ENCODE measurements at regions not wholly inside any gene's neighbourhood (a gene's known extent, or its start where the extent isn't known, plus 50 kb on each side); places are given as distances from the start of the nearest gene placed in this dataset.

DNA sequence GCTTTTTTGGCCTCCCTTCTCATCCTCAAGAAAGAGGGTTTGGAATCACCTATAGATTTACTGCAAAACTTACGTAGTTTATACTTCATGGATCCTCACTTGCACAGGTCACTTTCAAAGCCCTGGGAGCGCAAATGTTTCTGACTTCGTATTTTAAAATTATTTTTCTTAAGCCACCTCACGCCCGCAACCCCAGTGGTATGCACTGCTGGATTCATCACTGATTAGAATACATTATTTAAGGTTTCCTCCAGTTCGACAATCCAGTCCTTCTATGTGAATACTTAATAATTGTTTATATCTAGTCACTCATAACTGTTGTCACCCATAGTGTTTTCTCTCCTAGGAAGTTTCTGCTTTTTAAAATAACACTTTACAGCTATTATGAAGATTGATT is 339.9 kb downstream of the CHL1 start:
- H3K27ac Mint-ChIP-seq: no peak overlapping the region
- H3K4me1 Mint-ChIP-seq (ENCODE audit: unreplicated experiment): peaks cover 7% of the 10 kb centered on the region

DNA sequence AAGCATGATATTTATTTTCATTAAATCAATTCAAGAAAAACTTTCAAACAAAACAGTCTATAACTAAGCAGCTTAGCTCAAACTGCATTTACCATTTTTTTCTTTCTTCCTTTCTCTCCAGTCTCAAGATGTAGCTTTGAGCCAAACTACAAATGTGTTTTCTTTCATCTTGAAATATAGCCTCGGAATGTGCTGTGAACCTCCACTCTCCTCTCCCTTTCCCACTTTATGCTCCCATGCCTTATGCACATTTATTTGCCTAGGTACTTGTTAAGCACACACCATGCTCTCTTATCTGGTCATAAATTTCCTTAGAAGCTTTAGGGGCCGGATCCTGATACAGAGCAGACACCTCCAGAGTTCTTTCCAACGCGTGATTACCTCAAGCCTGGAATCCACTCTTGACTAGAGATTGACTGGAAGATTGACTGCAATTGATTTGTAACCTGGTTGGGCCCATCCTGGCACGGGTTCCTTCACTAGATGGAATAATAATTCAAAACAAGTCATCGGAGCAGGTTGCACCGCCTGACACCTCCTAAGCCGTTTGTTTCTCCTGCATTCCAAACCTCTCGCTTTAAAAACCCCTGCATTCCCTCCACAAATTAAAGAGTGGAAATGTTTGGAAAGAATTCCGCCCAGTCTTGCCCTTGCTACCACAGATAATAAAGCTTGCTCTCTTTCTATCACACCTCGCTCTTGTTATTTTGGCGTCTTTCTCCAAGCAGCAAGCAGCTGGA is 344.7 kb downstream of the CHL1 start:
- no peak overlapping the region for H3K27ac Mint-ChIP-seq
- no peaks in the 10 kb centered on the region for H3K36me3 Mint-ChIP-seq
- no peak for DNase-seq (ENCODE audit: extremely low spot score, unreplicated experiment)
- TF ChIP-seq, protein P1, sequence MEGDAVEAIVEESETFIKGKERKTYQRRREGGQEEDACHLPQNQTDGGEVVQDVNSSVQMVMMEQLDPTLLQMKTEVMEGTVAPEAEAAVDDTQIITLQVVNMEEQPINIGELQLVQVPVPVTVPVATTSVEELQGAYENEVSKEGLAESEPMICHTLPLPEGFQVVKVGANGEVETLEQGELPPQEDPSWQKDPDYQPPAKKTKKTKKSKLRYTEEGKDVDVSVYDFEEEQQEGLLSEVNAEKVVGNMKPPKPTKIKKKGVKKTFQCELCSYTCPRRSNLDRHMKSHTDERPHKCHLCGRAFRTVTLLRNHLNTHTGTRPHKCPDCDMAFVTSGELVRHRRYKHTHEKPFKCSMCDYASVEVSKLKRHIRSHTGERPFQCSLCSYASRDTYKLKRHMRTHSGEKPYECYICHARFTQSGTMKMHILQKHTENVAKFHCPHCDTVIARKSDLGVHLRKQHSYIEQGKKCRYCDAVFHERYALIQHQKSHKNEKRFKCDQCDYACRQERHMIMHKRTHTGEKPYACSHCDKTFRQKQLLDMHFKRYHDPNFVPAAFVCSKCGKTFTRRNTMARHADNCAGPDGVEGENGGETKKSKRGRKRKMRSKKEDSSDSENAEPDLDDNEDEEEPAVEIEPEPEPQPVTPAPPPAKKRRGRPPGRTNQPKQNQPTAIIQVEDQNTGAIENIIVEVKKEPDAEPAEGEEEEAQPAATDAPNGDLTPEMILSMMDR (conservative IDR thresholded peaks at IDR 0.05): no peak
- no peak overlapping the region for H3K4me3 Mint-ChIP-seq
- no peaks in the 10 kb centered on the region for H3K9me3 Mint-ChIP-seq
- H3K4me1 Mint-ChIP-seq (ENCODE audit: unreplicated experiment): peaks cover 17% of the 10 kb centered on the region
- no peaks in the 10 kb centered on the region for H3K27me3 Mint-ChIP-seq

More for the DNA sequence above, 339.9 kb downstream of the CHL1 start:
- Mint-ChIP-seq H3K27me3 (no peaks in the 10 kb centered on the region), H3K36me3 (no peaks in the 10 kb centered on the region), H3K9me3 (peaks cover 6% of the 10 kb centered on the region), H3K4me3 (peak overlapping the region; percentile 71)
- TF ChIP-seq, protein P1 (conservative IDR thresholded peaks at IDR 0.05): no peak
- DNase-seq (ENCODE audit: extremely low spot score, unreplicated experiment): no peak

DNA sequence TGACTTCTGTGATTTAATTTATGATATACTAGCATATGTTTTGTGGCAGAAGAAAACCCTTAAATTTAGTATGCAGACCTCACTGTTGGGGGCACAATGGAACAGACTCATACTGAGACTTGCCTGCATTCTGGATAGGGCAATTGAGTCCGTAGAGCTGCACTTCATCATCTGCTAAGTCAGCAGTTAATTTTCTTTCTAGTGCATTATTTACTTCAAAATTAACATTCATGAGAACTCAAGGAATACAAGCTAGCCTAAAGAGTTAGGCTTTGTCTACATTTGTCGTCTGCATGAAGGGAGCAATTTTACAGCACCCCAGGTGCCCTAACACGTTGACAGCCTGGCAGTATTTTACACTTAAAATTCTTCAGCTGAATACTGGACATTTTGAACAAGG is 345.5 kb downstream of the CHL1 start:
- TF ChIP-seq, protein P1 (conservative IDR thresholded peaks at IDR 0.05): no peak
- peaks cover 21% of the 10 kb centered on the region for H3K4me1 Mint-ChIP-seq (ENCODE audit: unreplicated experiment)
- H3K4me3 Mint-ChIP-seq: no peak overlapping the region
- H3K27me3 Mint-ChIP-seq: no peaks in the 10 kb centered on the region
- H3K9me3 Mint-ChIP-seq: no peaks in the 10 kb centered on the region
- no peaks in the 10 kb centered on the region for H3K36me3 Mint-ChIP-seq
- no peak for DNase-seq (ENCODE audit: extremely low spot score, unreplicated experiment)
- no peak overlapping the region for H3K27ac Mint-ChIP-seq

DNA sequence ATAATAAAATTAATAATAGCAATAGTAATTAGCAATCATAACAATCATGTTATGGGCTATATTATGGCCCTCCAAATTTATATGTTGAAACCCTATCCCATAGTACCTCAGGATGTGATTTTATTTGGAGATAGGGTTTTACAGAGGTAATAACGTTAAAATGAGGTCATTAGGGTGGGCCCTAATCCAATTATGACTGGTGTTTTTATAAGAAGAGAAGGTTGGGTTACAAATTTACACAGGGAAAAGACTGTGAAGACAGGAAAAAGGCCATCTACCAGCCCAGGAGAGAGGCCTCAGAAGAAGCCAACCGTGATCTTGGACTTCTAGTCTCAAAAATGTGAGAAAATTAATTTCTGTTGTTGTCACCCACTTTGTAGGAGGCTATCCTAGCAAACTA is 353.1 kb downstream of the CHL1 start:
- no peaks in the 10 kb centered on the region for H3K36me3 Mint-ChIP-seq
- DNase-seq (ENCODE audit: extremely low spot score, unreplicated experiment): no peak
- TF ChIP-seq, protein P1 (conservative IDR thresholded peaks at IDR 0.05): no peak
- no peak overlapping the region for H3K27ac Mint-ChIP-seq
- no peaks in the 10 kb centered on the region for H3K9me3 Mint-ChIP-seq
- H3K4me1 Mint-ChIP-seq (ENCODE audit: unreplicated experiment): peaks cover 11% of the 10 kb centered on the region
- no peak overlapping the region for H3K4me3 Mint-ChIP-seq
- H3K27me3 Mint-ChIP-seq: peaks cover 3% of the 10 kb centered on the region

DNA sequence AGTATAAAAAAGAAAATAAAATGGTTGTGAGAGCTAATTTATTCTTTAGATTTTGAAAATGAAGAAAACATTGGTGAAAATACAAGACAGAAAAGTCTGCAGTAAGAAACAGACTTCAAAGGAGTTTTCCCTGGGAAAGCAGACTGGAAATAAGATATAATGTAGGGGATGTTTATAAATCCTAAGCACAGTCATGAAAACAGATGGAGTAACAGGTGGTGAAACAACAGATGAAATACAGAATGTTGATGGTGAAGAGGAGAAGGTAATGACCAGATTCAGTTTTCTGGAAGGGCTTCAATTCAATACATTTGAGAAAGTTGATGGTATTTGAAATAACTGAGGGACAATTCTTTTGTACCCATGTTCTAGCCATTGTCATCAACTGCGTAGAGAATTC is 353.9 kb downstream of the CHL1 start:
- TF ChIP-seq, protein P1 (conservative IDR thresholded peaks at IDR 0.05): no peak
- no peak overlapping the region for H3K4me3 Mint-ChIP-seq

More for the DNA sequence above, 353.9 kb downstream of the CHL1 start:
- peaks cover 4% of the 10 kb centered on the region for H3K4me1 Mint-ChIP-seq (ENCODE audit: unreplicated experiment)
- DNase-seq (ENCODE audit: extremely low spot score, unreplicated experiment): no peak
- H3K27me3 Mint-ChIP-seq: peaks cover 3% of the 10 kb centered on the region
- no peak overlapping the region for H3K27ac Mint-ChIP-seq
- H3K9me3 Mint-ChIP-seq: no peaks in the 10 kb centered on the region
- H3K36me3 Mint-ChIP-seq: no peaks in the 10 kb centered on the region

Data from type B pancreatic cell (in vitro differentiated cells).